NT2/D1 (cell line): ENCODE measurements at regions not wholly inside any gene's neighbourhood (a gene's known extent, or its start where the extent isn't known, plus 50 kb on each side); places are given as distances from the start of the nearest gene placed in this dataset.

Experiments used
- SUZ12 ChIP-seq: IDR thresholded peaks from 2 replicates; pipeline ENCODE4 v1.6.1; 2011; ENCODE audit not compliant: insufficient read length, insufficient read depth; ENCODE audit errors: extremely low read depth
- YY1 ChIP-seq: IDR thresholded peaks from 2 replicates; pipeline ENCODE4 v1.6.1; 2011; ENCODE audit not compliant: insufficient read length, insufficient read depth

GRCh38 chr13:34128661-34129060 lies 310.7 kb downstream of the RFC3 start:
- TF ChIP-seq YY1 (no peak), SUZ12 (no peak)
